Peyer's patch (tissue), 4 donors: ENCODE measurements at regions not wholly inside any gene's neighbourhood (a gene's known extent, or its start where the extent isn't known, plus 50 kb on each side); places are given as distances from the start of the nearest gene placed in this dataset.

Experiments
- DNase-seq, 3 donors: peaks; one replicate each; pipeline ENCODE4 v3.0.0-alpha.2; 2017 to 2019
- H3K27ac ChIP-seq, 4 donors: fragments of 200-600 bp; sonication (generic); one replicate each; pipeline ENCODE4 v1.5.1; 2016 to 2019
- H3K27me3 ChIP-seq, 2 donors: fragments of 200-600 bp; sonication (generic); one replicate each; pipeline ENCODE4 v1.5.1; 2019
- H3K36me3 ChIP-seq, 3 donors: fragments of 200-600 bp; sonication (generic); one replicate each; pipeline ENCODE4 v1.5.1; 2016 to 2019
- H3K4me1 ChIP-seq, 4 donors: fragments of 200-600 bp; sonication (generic); one replicate each; pipeline ENCODE4 v1.5.1; 2016 to 2019
- H3K4me3 ChIP-seq, 4 donors: fragments of 200-600 bp; sonication (generic); 1 replicate in 3 of 4; 2 replicates in 1 of 4; pipeline ENCODE4 v1.5.1; 2016 to 2019; ENCODE audit warnings: mild to moderate bottlenecking in 1 of 4
- H3K9me3 ChIP-seq, 4 donors: fragments of 200-600 bp; sonication (generic); one replicate each; pipeline ENCODE4 v1.5.1; 2016 to 2019; ENCODE audit warnings: mild to moderate bottlenecking in 1 of 4
- CTCF ChIP-seq, 6 experiments: fragments of 450-650 bp in 4 of 6; fragments of 200-600 bp in 2 of 6; sonication (generic) in 1 of 6; IDR thresholded peaks; one replicate each; pipeline ENCODE4 v1.5.1; 2017 to 2019; ENCODE audit warnings: antibody characterized with exemption in 6 of 6, mild to moderate bottlenecking in 3 of 6, moderate library complexity in 1 of 6
- POLR2A ChIP-seq, 2 donors: fragments of 450-650 bp; IDR thresholded peaks; one replicate each; pipeline ENCODE4 v1.5.1; 2017; ENCODE audit warnings: antibody characterized with exemption in 2 of 2, mild to moderate bottlenecking in 2 of 2, moderate library complexity in 2 of 2

DNA sequence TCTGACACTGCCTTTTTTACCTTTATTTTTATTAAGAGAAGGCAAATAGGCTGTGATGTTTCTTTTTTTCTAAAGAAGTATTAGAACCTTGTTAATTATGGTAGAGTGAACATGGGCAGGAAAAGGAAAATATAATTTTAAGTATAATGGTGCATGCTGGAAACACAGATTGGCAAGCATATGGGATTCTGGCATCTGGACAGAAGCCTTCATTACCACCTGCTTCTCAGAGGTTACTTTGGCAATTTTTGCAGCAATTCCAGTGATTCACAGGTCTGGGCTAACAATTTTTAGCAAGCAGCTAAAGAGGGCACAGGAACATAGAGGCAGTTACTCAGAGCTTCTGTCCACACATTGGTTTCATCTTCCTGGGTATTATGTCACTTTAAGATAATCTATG is 258.3 kb downstream of the DIPK2A start:
- no peaks in the 10 kb centered on the region for H3K36me3 ChIP-seq
- H3K27me3 ChIP-seq = no peaks in the 10 kb centered on the region
- no peaks in the 10 kb centered on the region for H3K9me3 ChIP-seq
- no peaks in the 10 kb centered on the region for H3K4me1 ChIP-seq
- TF ChIP-seq CTCF (IDR thresholded peaks at IDR 0.05) (no peak), POLR2A (IDR thresholded peaks at IDR 0.05) (no peak)
- no peak overlapping the region for H3K27ac ChIP-seq
- DNase-seq = no peak
- H3K4me3 ChIP-seq = no peak overlapping the region

DNA sequence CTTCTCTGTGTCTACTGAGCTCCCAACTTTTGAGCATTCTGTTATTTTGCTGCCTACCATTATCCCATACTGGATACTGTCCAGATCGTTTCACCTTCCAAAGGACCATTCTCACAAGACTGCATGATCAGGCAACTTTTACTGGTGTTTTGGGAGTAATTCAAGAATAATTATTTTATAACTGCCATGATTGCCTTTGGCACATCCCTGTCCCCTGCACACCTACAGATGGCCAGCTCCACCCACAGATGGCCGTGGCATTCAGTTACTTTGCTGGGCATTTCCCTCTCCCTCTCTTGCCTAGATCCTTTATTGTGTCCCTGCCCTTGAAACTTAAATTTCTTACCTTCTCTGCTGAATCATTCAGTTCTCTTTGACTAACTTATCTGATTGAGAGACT is 263.9 kb downstream of the DIPK2A start:
- TF ChIP-seq POLR2A (IDR thresholded peaks at IDR 0.05) = no peak
- H3K36me3 ChIP-seq = no peaks in the 10 kb centered on the region
- no peaks in the 10 kb centered on the region for H3K4me1 ChIP-seq
- H3K9me3 ChIP-seq = no peaks in the 10 kb centered on the region
- no peaks in the 10 kb centered on the region for H3K27me3 ChIP-seq
- H3K27ac ChIP-seq = no peak overlapping the region
- no peak for DNase-seq
- H3K4me3 ChIP-seq = no peak overlapping the region

DNA sequence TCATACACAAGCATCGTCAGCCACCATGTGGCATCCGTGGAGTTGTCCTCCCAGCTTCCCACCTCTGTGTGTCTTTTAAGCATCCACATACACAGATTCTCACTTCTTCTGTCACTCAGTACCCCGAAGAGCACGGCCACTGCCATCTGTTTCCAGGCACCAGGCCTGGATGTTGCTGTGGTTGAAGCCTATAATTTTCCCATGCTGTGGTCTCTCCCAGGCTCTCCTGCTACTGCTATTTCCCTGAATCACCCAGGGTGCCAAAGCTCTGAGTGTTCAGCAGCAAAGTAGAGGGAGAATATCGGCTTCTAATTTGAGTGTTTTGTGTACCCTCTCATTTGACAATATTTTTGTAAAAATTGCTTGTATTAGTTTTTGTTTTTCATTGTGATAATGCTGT is 265.7 kb downstream of the DIPK2A start:
- Histone ChIP-seq H3K9me3 (no peaks in the 10 kb centered on the region), H3K27me3 (no peaks in the 10 kb centered on the region), H3K27ac (no peak overlapping the region), H3K4me1 (no peaks in the 10 kb centered on the region), H3K4me3 (no peak overlapping the region), H3K36me3 (no peaks in the 10 kb centered on the region)
- DNase-seq = no peak
- TF ChIP-seq CTCF (IDR thresholded peaks at IDR 0.05) = no peak
- TF ChIP-seq POLR2A (IDR thresholded peaks at IDR 0.05) = no peak

DNA sequence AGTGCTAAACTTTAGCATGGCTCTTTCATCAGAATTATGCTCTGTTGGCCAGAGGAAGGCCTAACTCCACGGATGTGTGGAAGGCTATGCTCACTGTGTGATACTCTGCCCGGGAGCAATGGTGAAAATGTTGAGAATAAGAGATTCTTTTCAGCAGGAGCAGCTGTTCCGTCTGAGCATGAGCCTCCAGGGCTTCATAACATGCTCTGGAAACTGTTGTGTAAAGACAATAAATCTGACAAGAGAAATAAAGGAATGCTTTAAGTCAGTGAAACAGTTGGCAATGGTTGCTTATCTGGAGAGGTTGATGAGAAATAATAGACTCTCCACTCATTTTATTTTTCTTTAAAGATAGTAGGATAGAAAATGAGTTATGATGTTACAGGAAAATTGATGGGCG is 269.8 kb downstream of the DIPK2A start:
- H3K4me1 ChIP-seq = no peaks in the 10 kb centered on the region
- no peaks in the 10 kb centered on the region for H3K9me3 ChIP-seq
- no peaks in the 10 kb centered on the region for H3K27me3 ChIP-seq
- no peak for DNase-seq
- H3K27ac ChIP-seq = no peak overlapping the region
- TF ChIP-seq POLR2A (IDR thresholded peaks at IDR 0.05) (no peak), CTCF (IDR thresholded peaks at IDR 0.05) (no peak)
- no peaks in the 10 kb centered on the region for H3K36me3 ChIP-seq
- no peak overlapping the region for H3K4me3 ChIP-seq

DNA sequence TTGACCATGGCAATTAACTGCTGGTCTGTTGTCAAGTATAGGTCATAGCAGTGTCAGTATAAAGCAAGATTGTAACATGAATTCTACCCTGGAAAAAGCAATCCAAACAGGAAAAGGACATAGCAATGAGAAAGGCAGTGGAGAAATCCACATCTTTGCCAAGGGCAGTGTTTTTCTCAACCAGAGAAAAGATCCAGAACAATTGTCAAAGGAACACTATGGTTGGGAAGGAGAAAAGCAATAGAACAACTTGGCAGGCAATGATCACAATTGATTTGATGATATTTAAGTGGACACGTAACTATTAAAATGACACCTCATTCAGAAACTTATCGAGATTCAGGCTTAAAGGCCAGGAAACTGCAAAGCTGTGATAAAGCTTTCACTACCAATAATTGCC is 271.1 kb downstream of the DIPK2A start:
- Histone ChIP-seq H3K36me3 (no peaks in the 10 kb centered on the region), H3K27ac (no peak overlapping the region), H3K4me3 (no peak overlapping the region), H3K9me3 (no peaks in the 10 kb centered on the region), H3K4me1 (no peaks in the 10 kb centered on the region), H3K27me3 (no peaks in the 10 kb centered on the region)
- no peak for DNase-seq
- TF ChIP-seq POLR2A (IDR thresholded peaks at IDR 0.05) = no peak

DNA sequence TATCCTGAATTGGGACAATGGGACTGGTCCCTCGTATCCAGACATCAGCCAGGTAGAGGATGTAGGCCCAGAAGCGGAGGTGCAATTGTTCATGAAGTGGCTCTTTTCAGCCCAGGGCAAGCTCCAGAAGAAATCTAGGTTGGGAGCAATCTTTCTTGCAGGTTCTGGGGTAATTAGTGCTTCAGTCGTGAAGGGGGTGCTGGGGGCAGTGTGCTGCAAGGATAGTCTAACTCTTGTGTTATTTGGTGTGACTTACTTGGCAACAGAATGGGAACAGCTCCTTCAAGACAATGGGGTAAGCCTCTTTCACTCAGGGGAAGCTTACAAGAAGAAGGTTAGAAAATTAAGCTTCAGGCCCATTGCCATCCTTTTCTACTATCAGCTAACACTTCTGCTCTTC is 273.0 kb downstream of the DIPK2A start:
- Histone ChIP-seq H3K4me3 (no peak overlapping the region), H3K4me1 (no peaks in the 10 kb centered on the region), H3K27ac (no peak overlapping the region), H3K36me3 (no peaks in the 10 kb centered on the region), H3K27me3 (no peaks in the 10 kb centered on the region), H3K9me3 (no peaks in the 10 kb centered on the region)
- TF ChIP-seq POLR2A (IDR thresholded peaks at IDR 0.05) = no peak
- no peak for TF ChIP-seq CTCF (IDR thresholded peaks at IDR 0.05)
- no peak for DNase-seq

- no peaks in the 10 kb centered on the region for H3K9me3 ChIP-seq
- H3K36me3 ChIP-seq = no peaks in the 10 kb centered on the region
- no peaks in the 10 kb centered on the region for H3K27me3 ChIP-seq
- TF ChIP-seq POLR2A (IDR thresholded peaks at IDR 0.05) (no peak), CTCF (IDR thresholded peaks at IDR 0.05) (no peak)
- H3K4me3 ChIP-seq = no peak overlapping the region
- H3K4me1 ChIP-seq = no peaks in the 10 kb centered on the region
- H3K27ac ChIP-seq = no peak overlapping the region
- no peak for DNase-seq
Measured at GRCh38 chr3:144252896-144253295, 281.3 kb downstream of the DIPK2A start.
